ENCODE measurements at regions not wholly inside any gene's neighbourhood (a gene's known extent, or its start where the extent isn't known, plus 50 kb on each side); places are given as distances from the start of the nearest gene placed in this dataset.

DNA sequence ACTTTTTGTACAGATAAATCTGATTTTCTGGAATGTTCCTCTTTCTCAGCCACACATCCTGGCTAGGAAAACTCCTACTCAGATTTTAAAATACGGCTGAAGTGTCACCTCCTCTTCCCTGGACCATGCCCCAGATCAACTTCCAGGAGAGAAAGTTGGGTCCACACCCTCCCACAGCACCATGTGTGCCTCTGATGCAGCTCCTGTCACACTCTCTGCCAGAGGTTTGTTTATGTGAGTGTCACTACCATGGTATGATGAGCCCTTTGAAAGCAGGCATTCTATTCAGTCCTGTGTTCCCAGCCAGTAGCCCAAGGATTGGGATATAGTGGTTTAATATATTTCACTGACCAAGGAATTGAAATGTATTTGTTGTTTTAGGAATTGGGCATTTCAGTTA lies 287.2 kb upstream of the ATP2B1 start:
- 37 to 67% methylated on average over 1 of the region's 1 CpG for WGBS, 2 donors
- no peak overlapping the region for H3K4me3 ChIP-seq (ENCODE audit: low read depth, poor library complexity, severe bottlenecking)
- intact Hi-C loops (cut with DNase I; ENCODE audit: low total_unique reads), result no loop called here
- DNase-seq (ENCODE audit: low spot score in 2 of 2), result no peak
- TF ChIP-seq, protein P1, sequence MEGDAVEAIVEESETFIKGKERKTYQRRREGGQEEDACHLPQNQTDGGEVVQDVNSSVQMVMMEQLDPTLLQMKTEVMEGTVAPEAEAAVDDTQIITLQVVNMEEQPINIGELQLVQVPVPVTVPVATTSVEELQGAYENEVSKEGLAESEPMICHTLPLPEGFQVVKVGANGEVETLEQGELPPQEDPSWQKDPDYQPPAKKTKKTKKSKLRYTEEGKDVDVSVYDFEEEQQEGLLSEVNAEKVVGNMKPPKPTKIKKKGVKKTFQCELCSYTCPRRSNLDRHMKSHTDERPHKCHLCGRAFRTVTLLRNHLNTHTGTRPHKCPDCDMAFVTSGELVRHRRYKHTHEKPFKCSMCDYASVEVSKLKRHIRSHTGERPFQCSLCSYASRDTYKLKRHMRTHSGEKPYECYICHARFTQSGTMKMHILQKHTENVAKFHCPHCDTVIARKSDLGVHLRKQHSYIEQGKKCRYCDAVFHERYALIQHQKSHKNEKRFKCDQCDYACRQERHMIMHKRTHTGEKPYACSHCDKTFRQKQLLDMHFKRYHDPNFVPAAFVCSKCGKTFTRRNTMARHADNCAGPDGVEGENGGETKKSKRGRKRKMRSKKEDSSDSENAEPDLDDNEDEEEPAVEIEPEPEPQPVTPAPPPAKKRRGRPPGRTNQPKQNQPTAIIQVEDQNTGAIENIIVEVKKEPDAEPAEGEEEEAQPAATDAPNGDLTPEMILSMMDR (IDR thresholded peaks at IDR 0.05), result no peak
- no peak for TF ChIP-seq POLR2A (IDR thresholded peaks at IDR 0.05)

DNA sequence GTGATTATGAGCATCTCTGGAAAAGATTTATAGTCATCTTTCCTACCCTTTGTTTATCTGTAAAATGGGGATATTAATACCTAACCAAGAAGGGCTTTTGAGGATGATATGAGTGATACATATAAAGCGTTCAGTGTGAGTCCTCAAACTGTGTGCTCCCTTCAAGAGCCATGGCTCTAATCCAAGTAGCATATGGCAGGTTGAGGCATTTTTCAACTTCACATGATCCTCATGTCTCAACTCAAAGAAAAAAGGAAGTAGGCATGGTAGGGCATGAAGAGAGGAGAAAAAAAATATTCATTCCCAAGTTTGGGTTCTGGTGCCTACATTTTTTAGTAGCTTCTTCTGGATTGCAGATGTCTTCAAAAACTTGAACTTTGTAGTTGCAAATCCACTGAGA lies 286.3 kb upstream of the ATP2B1 start:
- intact Hi-C loops (cut with DNase I; ENCODE audit: low total_unique reads), result no loop called here
- TF ChIP-seq, protein P1 (IDR thresholded peaks at IDR 0.05), result no peak
- TF ChIP-seq POLR2A (IDR thresholded peaks at IDR 0.05), result no peak
- no peak for DNase-seq (ENCODE audit: low spot score in 2 of 2)
- 73 to 84% methylated on average over 1 of the region's 1 CpG for WGBS, 2 donors
- H3K4me3 ChIP-seq (ENCODE audit: low read depth, poor library complexity, severe bottlenecking), result no peak overlapping the region

DNA sequence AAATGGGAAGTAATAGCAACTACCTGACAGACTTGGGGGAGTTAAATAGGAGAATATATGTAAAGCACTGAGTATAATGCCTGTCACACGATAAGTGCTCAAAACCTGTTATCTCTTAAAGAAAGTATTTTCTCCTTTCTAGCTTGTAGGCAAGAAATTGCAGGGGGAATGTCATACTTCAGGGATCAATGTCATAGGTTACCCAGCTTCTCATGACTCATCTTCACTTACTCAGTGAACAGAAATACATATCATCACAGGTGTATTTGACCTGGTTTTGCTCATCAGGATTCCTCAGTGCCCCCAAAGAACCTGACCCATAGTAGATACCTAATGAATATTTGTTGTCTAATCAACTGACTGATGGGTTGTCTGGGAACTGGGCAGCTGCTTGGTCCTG lies 285.0 kb upstream of the ATP2B1 start:
- TF ChIP-seq, protein P1 (IDR thresholded peaks at IDR 0.05), result no peak
- TF ChIP-seq POLR2A (IDR thresholded peaks at IDR 0.05), result no peak
- intact Hi-C loops (cut with DNase I; ENCODE audit: low total_unique reads), result no loop called here
- no peak for DNase-seq (ENCODE audit: low spot score in 2 of 2)
- WGBS, 2 donors, result 98 to 100% methylated on average over 1 of the region's 1 CpG
- H3K4me3 ChIP-seq (ENCODE audit: low read depth, poor library complexity, severe bottlenecking), result no peak overlapping the region

DNA sequence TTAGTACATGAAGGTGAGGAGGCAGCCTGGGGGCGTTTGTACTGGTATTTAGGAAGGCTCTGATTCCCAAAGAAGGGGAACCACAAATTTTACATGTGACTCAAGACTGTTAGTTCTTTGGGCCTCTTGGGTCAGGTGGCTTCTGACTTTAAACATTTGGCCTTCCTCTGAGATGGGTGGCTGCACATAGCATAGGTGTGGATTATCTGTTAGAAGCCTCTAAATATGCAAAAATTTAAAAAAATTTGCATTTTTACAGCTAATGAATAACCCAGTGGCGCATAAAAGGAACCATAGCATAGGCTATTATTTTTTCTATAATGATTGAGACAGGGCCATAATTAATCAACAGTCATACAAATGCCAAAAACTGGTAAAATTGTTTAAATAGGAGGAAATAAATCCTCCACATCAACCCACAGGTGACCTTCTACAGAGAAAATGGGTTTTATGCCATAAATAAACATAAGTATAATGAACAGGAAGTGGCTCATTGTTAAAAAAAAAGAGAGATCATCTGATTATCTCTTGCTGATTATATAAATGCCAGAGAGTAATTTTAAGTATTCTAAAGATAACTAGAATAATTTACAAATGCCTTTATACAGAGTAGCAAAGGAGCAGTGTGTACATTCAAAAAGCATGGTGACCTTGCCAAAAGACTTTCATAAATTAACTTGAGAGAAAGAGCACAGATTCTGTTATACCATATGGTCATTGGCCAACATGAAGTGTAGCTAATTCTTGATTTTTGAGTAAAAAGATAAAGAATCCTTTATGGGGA lies 284.2 kb upstream of the ATP2B1 start:
- DNase-seq (ENCODE audit: low spot score in 2 of 2), result no peak
- intact Hi-C loops (cut with DNase I; ENCODE audit: low total_unique reads), result no loop called here
- no peak for TF ChIP-seq POLR2A (IDR thresholded peaks at IDR 0.05)
- TF ChIP-seq, protein P1 (IDR thresholded peaks at IDR 0.05), result no peak
- 85 to 88% methylated on average over 2 of the region's 2 CpGs for WGBS, 2 donors
- H3K4me3 ChIP-seq (ENCODE audit: low read depth, poor library complexity, severe bottlenecking), result no peak overlapping the region

DNA sequence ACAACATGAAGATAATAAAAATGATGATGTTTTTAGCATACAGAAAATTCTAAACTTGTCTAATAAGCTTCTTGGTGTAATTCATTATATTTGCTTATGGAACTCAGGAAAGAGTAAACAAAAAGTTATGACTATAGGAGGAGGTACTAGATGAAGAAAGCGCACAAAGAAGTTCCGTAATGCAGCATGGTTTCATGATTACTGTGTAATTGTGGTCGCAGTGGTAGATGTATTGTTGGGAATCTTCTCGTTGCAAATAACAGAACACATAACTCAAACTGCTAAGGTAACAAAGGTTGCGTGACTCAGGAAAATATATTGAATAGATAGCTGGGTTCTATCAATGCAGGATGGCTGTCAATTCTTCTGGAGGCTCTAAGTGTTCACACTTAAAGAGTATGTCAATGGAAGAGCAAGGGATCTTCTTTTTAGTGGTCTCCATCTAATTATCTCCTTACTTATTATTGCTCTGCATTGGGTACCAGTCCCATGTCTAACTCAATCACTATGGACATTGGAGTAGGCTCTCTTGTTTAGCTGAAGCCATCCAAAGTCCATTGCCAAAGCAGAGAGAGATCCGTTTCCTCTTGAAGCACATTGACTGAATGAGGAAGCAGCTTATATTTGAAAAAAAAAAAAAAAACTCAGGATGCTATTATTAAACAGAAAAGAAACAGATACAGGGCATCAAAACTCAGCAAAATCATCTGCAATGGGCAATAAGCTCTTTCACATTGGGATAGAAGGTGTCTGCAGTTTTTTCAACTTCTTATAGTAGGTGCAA lies 283.4 kb upstream of the ATP2B1 start:
- WGBS, 2 donors, result 88 to 91% methylated on average over 6 of the region's 6 CpGs
- DNase-seq (ENCODE audit: low spot score in 2 of 2), result no peak
- intact Hi-C loops (cut with DNase I; ENCODE audit: low total_unique reads), result no loop called here
- no peak for TF ChIP-seq POLR2A (IDR thresholded peaks at IDR 0.05)
- TF ChIP-seq, protein P1 (IDR thresholded peaks at IDR 0.05), result no peak
- H3K4me3 ChIP-seq (ENCODE audit: low read depth, poor library complexity, severe bottlenecking), result no peak overlapping the region
